NOMO-1 (cell line): ENCODE measurements at regions not wholly inside any gene's neighbourhood (a gene's known extent, or its start where the extent isn't known, plus 50 kb on each side); places are given as distances from the start of the nearest gene placed in this dataset.
"Not testable (repeated sequence)": the region's sequence is repeated elsewhere in the genome, so short reads cannot be mapped to it uniquely, and the experiment has no call there.

Source experiments
- DNase-seq, 2 experiments: peaks; one replicate each; lab custom pipeline; 2025; ENCODE audit not compliant: unreplicated experiment in 2 of 2; lab: John Stamatoyannopoulos, UW

DNA sequence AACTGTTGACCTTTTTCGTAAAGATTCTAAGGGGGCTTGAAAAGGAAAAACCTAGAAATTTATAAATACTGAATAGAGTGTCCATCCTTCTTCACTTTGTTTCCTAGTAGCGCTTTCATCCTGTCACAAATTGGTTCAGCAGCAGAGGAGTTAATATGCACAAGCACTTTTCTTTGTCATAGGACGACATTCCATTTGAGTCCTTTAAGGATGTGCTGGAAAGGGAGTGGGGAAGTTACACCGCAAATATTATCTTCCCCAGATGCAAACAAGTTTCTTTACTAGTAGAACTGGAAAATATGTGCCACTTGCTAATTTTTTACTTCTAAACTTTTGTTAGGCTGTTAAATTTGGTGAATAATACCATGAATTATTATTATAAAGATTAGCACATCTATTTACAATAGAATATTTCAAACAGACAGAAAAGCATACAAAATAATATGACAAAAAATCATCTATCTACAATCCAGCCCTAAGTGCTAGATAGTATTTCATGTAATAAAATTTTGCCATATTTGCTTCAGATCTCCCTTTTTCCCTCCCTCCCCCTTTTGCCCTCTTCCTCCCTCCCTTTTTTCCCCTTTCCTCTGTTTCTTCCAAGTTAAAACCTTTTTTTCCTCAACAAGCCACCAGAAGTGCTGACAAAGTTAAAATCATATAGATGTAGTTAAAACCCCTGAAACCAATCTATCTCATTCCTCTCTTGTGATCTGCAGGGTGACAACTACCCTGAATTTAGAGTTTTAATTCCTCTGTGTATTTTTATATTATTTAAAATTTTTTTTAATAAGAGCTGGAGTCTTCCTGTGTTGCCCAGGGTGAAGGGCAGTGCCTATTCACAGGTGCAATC is 50.5 kb upstream of the MAP4K3 start:
- DNase-seq, result no peak

DNA sequence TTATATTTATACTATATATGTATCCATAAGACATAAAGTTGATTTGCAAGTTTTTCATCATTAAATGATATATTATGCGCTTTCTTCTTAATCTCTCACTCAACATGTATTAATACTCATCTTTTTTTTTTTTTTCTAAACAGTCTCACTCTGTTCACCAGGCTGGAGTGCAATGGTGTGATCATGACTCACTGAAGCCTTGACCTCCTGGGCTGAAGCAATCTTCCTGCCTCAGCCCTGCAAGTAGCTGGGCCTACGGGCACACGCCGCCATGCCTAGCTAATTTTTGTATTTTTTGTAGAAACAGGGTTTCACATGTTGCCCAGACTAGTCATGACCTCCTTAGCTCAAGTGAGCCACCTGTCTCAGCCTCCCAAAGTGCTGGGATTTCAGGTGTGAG is 51.4 kb upstream of the MAP4K3 start:
- peak; percentile 42 to 71 for DNase-seq

DNA sequence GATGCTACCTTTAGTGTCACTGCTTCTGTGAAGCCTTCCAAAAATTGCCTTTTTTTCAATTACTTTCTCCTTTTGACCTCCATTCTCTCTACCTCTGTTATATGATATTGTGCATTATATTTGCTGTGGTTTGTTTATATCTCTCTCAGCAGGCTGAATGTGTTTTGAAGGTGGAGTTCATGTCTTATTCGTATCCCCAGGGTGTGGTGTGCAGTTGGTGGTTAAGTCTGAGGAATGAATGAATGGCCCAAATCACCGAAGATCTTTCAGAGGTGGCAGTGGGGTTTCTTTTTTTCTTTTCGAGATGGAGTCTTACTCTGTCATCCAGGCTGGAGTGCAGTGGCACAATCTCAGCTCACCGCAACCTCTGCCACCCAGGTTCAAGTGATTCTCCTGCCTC is 53.5 kb upstream of the MAP4K3 start:
- no peak for DNase-seq

DNA sequence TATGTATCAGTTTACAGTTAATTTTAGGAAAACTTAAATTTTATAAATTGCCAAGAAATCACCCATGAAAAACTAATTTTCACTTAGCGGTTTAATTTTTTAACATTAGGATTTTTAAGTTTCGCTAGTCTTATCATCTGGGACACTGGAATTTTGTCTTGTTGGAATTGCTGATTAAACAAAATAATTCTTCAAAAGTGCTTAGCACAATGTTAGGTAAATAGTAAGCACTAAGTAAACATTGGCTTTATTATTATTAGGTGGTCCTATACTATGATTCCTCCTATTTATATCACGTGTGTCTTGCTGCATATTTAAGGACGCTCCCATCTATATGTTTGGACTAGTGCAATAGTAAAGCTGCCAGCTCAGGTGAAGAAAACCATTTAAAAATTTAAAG is 54.6 kb upstream of the MAP4K3 start:
- DNase-seq, result no peak

DNA sequence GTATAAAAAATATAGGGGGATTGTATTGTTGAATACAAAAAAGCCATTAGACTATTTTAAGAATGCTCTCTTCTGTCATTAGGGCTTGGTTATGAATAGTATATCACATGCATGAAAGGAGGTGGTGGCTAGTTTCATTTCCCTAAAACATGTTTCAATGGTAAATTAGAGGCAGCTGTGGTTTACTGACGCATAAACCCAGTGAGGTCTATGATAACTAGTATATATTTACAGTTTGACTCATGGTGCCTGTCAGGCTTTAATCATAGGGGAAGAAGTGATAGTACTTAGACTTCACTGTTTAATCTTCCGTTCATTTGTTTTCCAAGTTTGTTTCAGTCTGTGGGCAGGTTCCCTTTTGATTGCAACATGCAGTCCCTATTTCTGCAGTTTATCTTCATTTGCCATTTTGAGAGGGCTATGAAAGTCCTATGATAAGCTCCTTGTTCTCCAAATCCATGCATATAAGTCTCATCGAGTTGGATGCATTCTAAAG is 55.1 kb upstream of the MAP4K3 start:
- peak; percentile 86 to 99 for DNase-seq

DNA sequence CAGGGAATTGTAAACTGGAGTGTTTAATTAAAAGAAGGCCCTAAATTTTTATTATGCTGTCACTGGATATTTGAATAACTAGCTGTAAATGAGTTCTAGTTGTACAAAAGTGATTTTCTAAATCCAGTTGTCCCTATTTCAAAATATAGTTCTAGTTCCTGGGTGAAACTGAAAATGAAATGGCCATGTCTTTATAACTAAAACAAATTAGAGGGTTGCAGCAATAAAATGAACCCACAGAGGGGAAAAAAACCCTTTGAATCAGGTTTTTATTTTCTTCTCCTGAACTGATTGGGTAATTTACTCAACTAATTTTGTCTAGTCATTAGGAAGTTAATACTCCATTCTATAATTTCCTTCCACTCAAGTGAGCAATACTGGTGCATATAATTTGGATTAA is 55.6 kb upstream of the MAP4K3 start:
- DNase-seq, result peak in 1 of 2 experiments; percentile 77

DNA sequence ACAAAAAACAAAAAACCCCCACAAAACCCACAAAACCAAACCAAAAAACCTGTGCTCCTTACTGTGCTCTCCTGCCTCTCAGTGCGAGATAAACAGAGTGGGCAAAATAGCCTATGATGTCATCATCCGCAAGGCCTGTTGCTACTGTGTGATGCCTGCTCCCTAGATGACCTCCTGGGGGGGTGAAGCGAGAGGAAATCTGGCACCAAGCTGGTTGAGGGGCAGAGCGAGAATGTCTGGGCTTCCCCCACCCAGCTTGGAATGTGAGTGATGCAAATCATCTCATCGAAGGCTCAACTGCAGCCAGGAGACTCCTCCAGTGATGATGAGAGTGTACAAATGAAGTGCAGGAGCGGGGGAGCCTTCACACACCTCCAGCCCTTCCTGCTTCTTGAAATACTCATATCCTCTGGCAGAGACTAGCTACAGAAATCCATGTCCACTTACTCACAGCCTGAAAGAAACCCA is 57.7 kb upstream of the MAP4K3 start:
- no peak for DNase-seq

DNA sequence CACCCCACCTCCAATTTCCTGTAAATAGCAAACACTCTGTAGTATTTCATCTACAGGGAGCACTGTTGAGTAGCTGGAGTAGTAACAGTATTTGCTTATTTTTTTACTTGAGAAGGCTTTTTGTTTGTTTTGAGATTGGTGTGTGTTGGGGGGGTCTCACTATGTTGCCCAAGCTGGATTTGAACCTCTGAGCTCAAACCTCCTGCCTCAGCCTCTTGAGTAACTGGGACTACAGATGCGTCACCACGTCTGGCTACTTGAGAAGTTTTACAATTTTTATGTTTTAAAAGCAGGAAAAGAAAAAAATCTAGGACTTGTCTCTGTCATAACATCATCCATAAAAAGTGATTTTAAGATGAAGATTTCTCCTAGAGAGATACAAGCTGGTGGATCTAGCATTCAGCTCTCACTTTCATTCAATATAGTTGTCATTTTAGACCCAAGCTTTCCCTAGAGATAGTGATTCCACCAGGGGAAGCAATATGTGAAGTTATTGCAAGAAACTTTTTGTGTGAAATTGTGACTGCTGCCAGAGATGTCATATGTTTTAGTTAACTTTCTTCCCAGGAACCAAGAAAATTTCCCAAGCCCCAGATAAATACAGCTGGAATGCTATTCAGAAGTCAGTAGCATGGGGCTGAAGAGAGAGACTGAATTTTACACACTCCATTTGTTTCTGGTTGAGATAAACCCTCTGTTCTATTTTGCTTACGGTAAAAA is 60.2 kb upstream of the MAP4K3 start:
- no peak for DNase-seq

DNA sequence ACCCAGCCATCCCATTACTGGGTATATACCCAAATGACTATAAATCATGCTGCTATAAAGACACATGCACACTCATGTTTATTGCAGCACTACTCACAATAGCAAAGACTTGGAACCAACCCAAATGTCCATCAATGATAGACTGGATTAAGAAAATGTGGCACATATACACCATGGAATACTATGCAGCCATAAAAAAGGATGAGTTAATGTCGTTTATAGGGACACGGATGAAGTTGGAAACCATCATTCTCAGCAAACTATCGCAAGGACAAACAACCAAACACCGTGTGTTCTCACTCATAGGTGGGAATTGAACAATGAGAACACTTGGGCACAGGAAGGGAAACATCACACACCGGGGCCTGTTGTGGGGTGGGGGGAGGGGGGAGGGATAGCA is 61.1 kb upstream of the MAP4K3 start:
- not testable (repeated sequence) for DNase-seq

DNA sequence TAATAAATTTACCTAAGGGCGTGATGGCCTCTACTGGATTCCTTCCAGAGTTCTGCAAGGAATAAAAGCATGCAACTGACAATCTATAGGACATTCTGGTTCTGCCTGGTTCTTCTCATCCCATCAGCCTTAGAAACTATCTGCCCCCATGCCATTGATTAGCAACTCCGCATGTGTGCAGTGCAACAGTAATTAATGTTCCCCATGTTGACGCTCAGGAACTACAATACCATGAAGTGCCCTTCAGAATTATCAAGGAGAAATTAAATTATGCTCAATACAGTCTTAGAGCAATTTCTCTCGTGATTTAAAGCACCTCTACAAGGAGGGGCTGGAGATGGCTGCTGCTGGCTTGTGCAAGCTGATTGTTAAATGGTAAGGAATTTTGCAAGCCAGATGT is 61.7 kb upstream of the MAP4K3 start:
- DNase-seq, result no peak

DNA sequence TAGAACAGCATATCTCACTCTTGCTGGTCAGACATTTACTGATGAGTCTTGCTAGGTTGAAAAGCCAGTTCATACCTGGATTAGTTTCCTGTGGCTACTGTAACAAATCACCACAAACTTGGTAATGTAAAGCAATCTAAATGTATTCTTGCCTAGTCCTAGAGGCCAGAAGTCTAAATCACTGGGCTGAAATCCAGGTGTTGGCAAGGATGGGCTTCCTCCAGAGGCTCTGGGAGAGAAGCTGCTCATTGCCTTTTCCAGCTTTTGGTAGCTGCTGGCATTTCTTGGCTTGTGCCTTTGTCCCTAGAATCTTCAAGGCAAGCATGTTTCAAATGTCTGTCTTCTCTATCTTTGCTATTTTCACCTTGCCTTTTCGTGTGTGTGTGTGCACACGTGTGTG is 62.3 kb upstream of the MAP4K3 start:
- no peak for DNase-seq

DNA sequence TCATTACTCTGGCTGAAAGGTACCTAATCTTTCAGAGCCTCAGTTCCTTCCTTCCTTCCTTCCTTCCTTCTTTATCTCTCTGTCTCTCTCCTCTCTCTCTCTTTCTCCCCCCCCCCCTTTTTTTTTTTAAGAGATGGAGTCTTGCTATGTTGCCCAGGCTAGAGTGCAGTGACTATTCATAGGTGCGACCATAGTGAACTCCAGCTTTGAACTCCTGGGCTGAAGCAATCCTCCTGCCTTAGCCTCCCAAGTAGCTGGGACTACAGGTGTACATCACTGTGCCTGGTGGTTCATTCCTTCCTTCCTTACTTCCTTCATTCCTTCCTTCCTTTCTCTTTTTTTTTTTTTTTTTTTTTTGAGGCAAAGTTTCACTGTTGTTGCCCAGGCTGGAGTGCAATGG is 64.3 kb upstream of the MAP4K3 start:
- no peak for DNase-seq

DNA sequence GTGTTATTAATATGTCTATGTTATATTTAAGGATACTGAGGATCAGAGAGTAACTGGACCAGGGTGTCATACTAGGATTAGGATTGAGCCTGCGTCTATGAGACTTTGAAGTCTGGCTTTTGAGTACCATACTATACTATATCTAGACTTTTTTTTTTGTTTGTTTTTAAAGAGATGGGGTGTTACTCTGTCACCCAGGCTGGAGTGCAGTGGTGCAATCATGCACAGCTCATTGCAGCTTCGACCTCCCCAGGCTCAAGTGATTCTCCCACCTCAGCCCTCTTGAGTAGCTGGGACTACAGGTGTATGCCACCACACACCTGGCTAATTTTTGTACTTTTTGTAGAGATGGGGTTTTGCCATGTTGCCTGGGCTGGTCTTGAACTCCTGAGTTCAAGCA is 66.2 kb upstream of the MAP4K3 start:
- no peak for DNase-seq

DNA sequence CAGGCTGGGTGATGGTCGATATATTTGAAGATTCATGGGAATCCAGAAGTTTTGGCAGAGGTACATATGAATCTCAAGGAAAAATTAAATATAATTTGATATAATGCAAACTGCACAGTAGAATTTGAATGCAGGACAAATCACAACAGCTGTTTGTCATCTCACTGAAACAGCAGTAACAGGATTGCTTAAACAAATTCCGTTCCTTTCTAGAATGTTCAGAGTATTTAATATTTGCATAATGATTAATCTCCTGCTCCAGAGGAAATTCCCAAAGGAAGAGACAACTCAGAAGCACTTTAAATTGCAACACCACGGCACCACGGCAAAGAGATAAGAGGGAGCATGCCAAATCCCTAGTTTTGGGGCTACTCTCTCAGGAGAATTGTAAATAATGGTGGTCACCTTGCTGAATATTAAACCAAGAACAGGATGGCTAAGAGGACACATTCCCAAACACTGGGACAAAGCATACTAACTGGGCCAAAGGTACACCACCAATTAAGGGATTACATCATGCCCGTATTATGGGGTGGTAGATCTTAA is 67.8 kb upstream of the MAP4K3 start:
- no peak for DNase-seq

DNA sequence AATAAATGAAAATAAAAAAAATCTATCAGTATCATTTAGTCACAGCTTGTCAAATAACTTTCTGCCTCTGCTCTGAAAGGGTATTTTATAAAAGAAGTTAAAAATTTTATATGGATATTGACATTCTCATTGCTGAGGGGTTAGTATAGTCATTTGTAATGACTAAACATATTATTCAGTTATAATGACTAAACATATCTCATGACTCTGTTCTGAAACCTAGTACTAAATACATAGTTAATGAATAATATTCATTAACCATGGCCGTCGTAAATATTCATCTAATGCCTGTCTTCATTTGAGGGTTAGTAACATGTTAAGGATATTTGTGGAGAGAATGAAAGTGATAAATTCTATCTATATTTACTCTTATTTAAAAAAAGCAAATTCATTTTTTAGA is 69.1 kb upstream of the MAP4K3 start:
- no peak for DNase-seq

DNA sequence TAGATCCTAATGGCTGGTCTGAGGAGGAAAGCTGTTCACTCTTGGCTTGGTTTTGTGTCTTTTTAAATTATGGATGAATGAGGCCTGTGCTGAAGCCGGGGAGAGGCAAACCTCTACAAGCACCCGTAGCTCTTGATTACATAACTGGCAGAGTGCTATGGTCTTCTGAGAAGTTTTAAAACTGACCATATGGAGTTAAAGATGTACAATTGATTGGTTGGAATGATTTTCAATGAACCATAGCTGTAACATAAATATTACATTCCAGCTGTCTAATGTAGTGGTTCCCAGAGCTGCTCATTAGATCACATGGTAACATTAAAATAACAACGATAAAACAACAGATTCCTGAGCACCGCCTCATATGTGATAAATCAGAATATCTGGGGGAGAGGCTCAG is 71.1 kb upstream of the MAP4K3 start:
- no peak for DNase-seq

DNA sequence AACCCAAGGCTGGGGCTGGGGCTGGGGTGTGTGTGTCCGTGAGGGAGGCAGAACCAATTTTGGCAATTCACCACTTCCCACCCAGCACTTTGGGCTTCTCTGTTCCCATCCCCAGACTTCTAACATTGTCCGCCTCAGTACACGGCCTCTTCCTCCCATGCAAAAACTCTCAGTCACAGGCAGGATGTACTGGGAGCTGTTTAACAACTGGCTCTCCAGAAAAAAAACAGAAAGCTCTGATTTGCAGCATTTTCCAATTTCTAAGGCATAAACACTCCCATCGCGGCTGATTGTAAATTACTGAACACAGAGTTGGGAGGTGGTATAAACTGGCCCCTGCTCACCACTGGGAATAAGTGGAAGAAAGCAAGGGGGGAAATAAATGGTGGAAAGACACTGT is 73.1 kb upstream of the MAP4K3 start:
- no peak for DNase-seq

DNA sequence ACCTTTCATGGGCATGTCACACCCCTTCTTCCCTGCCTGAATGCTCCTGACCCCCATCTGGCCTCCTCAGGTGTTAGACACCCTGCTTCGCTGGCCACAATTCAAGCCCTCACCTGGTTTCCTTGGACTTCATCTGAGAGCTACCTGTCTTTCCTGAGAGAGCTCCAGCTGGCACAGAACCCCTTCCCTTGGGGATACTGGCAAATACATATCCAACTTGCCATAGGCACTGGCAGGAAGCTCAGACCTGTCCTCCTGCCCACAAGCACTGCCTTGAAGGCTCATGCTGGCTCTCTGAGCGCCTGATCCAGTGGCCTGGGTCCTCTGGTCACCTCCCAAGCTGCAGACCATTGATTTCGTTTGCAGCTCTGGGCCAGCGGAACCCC is 74.1 kb upstream of the MAP4K3 start:
- DNase-seq, result no peak

DNA sequence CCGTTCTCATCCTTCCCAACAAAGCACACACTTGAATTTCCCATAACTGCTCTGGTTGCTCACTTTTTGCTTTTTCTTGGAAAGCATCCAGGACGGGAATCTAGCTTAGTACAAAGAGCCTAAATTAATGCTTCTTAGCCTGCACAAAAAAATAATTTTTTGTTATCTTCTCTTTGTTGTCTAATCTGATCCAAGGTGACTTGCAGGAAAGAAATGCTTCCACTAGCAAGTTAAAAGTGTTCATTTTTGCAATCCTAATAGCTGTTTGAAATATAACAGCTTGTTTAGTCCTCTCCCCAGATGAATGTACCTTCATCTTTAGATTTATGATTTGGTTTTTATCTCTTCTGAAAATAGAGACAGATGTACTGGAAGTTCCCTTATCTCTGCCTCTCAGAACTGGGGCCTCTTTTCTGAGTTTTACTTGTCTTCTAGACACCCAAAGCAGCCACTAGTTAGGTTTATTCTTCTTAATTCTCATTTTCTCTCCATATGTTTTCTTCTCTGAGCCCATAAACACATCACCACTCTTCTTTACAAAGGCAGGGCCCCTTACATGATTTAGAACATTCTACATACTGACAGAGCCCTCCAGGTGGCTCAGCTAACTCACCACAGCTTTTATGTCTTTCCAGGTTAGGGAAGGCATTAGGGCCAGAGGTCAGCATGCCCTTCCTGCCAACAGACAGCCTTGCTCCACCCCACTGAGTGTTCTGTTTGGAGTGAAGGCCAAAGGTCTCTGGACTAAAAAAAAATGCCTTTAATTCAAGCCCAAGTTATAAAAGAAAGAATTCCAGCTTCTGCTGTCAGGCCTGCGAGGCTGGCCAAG is 74.7 kb upstream of the MAP4K3 start:
- peak in 1 of 2 experiments; percentile 15 for DNase-seq

DNA sequence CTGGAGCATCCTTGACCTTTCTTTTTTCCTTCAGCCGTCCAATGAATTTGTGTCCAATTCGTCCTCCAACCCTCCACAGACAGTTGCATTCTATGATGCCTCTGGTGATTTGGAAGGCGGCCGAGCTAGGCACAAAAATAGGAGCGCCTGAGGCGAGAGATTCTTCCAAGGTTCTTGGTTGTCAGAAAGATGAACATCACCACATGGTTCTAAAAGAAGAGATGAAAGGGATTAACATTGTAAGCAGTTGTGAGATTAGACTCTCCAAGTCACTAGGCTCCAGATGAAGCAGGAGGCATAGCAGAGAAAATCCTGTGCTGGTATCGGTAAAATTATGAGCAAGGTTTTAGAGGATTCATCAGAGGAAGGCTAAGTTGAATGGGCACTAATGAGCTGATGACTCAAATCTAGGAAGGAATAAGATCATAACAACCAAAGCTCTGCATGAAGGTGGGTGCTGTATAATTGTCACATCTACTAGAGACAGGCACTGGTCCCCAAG is 75.4 kb upstream of the MAP4K3 start:
- no peak for DNase-seq

DNA sequence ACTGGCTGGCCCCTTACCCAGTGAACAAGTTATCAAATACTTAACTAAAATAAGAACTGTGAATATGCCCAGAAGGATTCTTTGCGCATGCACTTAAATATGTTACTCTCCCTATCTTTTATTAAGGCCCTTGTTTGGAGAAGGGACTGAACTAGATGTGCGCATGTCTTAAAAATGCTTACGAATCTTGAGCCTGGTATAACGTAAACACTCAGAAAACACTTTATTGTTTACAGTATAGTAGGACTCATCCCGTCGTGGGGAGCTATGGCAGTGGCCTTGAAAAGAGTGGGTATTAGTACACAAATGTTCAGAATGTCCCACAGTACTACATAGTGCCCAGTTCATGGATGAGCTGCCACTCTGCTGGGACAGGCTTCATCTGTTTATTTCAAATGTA is 75.9 kb upstream of the MAP4K3 start:
- DNase-seq, result no peak
